GM12864 (cell line): ENCODE measurements at regions not wholly inside any gene's neighbourhood (a gene's known extent, or its start where the extent isn't known, plus 50 kb on each side); places are given as distances from the start of the nearest gene placed in this dataset.

Source experiments
- DNase-seq: peaks from one replicate; pipeline ENCODE4 v3.0.0-alpha.2; 2011; ENCODE audit warnings: low read depth
- H3K4me3 ChIP-seq: 2 replicates; pipeline ENCODE4 v1.5.1; 2011; ENCODE audit warnings: mild to moderate bottlenecking, low read depth, low read length, control low read depth
- CTCF ChIP-seq: IDR thresholded peaks from 2 replicates; pipeline ENCODE4 v1.5.1; 2011; ENCODE audit warnings: low read depth, mild to moderate bottlenecking, moderate library complexity, low read length, control low read depth, inconsistent platforms; ENCODE audit errors: missing control alignments

DNA sequence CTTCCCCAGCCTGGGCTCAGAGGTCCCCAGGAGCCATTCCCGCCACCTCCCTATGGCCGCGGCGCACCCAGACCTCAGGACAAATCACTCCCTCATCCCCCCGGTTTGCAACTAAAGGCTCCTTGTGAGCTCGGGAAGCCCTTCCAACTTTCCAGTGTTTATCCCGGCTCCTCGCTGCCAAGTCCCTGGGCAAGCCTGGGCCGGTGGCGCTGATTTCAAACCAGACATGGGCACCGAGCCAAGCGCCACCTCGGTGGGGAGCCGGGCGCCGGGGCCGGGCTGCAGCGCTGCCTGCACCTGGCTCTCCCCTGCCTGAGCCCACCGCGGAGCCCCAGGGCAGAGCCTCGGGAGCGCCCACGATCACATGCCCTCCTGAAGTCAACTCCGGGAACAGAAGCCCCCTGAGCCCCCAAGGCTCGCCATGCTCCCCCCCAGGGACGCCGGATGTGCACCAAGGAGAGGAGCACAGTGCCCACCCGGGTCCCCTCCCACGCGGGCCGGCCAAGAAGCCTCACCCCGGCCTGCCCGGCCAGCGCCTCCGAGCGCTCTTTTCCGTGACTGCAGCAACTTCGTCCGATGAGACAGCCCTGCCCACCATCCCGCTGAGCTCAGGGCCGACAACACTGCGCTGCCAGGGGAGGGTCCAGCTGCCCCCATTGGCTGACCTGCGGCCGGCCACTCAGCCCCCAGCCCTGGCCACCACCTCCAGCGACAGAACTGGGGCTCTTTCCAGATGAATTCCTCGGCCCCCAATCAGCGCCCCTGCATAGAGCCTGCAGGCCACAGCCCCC lies 50.0 kb downstream of the NCOR2 start:
- no peak for DNase-seq
- no peak overlapping the region for H3K4me3 ChIP-seq

GRCh38 chr12:124516850-124517249 lies 50.6 kb downstream of the NCOR2 start:
- DNase-seq = no peak
- TF ChIP-seq CTCF = no peak
- H3K4me3 ChIP-seq = no peak overlapping the region

More for the DNA sequence above, 50.0 kb downstream of the NCOR2 start:
- TF ChIP-seq CTCF = no peak

- no peak for TF ChIP-seq CTCF
- H3K4me3 ChIP-seq = no peak overlapping the region
- no peak for DNase-seq
These were observed 51.4 kb downstream of the NCOR2 start for GRCh38 chr12:124515981-124516380.

GRCh38 chr12:124514996-124515932 lies 52.1 kb downstream of the NCOR2 start:
- H3K4me3 ChIP-seq = no peak overlapping the region

GRCh38 chr12:124514145-124514995 lies 53.0 kb downstream of the NCOR2 start:
- DNase-seq = no peak
- no peak overlapping the region for H3K4me3 ChIP-seq
- TF ChIP-seq CTCF = no peak

More at GRCh38 chr12:124514996-124515932, 52.1 kb downstream of the NCOR2 start:
- DNase-seq = no peak
- no peak for TF ChIP-seq CTCF

DNA sequence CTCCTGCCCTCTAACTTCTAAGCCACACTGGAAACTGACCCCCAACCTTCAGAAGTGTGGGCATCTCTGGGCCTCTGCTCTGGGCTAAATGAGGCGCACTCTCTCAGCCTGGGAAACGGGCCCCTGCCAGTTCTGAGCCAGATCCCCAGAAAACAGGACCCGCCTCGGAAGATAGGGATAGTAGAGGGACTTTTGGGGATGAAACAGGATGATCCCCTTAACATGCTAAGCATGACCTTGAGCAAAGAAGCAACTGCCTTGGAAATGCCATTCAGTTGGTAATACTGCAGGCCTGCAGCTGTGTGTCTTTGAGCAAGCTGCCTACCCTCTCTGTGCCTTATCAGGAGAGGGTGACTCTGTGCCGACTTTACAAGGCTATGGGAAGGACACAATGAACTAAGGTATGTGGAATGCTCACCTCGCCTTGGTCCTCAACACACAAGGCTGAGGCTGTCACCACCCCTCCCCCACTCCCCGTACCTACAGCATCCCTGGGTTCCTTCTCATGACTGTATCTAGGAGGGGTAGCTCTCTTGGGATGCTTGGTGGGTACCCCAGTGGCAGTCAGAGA lies 54.0 kb downstream of the NCOR2 start:
- no peak for DNase-seq
- H3K4me3 ChIP-seq = no peak overlapping the region
- TF ChIP-seq CTCF = no peak
